ENCODE measurements at regions not wholly inside any gene's neighbourhood (a gene's known extent, or its start where the extent isn't known, plus 50 kb on each side); places are given as distances from the start of the nearest gene placed in this dataset.

DNA sequence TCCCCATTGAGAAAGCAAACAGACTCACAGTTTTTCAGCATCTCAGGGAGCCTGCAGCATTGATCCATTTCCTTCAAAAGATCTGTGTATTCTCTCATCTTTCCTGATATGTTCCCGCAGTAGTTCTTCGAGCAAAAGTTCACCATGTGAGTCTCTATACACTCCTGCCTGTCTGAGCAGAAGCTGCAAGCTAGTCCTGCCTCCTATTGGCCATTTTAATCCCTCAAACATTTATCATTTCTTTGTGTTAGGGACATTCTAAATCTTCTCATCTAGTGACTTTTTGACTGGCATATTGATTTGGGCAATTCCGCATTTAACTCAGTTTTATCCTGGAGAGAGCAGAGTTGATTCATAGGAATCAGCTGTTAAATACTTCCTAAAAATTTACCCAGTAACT is 660.4 kb upstream of the KLF12 start:
- no peak overlapping the region for H3K4me3 ChIP-seq (ENCODE audit: low read depth, low read length)
- TF ChIP-seq, protein P1, sequence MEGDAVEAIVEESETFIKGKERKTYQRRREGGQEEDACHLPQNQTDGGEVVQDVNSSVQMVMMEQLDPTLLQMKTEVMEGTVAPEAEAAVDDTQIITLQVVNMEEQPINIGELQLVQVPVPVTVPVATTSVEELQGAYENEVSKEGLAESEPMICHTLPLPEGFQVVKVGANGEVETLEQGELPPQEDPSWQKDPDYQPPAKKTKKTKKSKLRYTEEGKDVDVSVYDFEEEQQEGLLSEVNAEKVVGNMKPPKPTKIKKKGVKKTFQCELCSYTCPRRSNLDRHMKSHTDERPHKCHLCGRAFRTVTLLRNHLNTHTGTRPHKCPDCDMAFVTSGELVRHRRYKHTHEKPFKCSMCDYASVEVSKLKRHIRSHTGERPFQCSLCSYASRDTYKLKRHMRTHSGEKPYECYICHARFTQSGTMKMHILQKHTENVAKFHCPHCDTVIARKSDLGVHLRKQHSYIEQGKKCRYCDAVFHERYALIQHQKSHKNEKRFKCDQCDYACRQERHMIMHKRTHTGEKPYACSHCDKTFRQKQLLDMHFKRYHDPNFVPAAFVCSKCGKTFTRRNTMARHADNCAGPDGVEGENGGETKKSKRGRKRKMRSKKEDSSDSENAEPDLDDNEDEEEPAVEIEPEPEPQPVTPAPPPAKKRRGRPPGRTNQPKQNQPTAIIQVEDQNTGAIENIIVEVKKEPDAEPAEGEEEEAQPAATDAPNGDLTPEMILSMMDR (IDR thresholded peaks at IDR 0.05; ENCODE audit: low read depth, low read length), result no peak

DNA sequence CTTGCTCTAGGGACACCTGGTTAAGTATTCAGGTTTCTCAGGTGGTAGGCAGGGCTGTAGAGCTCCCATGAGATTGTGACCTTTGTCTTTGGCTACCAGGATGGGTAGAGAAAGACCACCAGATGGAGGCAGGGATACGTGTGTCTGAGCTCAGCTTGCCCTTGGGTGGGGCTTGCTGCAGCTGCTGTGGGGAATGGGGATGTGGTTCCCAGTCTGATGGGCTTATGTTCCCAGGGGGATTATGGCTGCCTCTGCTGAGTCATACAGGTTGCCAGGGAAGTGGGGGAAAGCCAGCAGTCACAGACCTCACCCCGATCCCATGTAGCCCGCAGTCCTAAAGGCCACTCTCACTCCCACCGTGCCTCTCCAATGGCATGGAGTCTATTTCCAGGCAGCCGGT is 659.9 kb upstream of the KLF12 start:
- TF ChIP-seq, protein P1 (IDR thresholded peaks at IDR 0.05; ENCODE audit: low read depth, low read length), result no peak
- H3K4me3 ChIP-seq (ENCODE audit: low read depth, low read length), result no peak overlapping the region

DNA sequence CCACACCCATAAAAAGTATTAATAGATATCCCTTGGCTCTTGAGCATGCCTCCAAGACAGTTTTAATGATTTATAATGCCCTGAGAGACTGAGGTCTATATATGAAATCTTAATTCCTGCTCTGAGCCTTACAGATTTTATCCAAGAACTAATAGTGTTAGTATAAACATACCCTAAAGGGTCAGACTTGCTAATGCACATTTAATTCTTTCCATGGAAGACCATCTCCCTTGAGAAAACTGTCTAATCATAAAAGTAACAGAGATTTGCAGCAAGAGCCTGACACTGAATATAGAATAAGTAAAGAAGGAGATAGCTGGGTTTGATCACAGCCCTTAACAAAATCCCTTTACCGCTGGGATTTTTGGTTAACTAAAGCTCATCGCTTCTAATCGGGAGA is 650.8 kb upstream of the KLF12 start:
- H3K4me3 ChIP-seq (ENCODE audit: low read depth, low read length), result no peak overlapping the region
- TF ChIP-seq, protein P1 (IDR thresholded peaks at IDR 0.05; ENCODE audit: low read depth, low read length), result no peak

DNA sequence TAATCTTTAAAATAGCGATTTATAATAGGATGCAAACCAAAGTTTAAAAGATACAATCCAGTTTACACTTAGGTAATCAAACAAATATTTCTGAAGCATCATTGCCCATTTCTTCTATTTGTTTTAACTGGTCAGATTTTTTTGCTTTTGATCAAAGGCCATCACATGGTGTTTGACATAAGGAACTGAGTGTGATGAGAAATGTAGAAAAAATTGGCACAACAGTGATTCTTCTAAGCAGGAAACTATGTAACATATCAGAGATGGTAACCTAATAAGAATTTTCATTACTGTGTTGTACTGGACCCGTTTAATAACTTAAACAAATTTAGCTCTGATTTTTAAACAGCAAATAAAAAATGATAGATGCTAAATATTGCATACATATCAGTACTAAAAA is 644.7 kb upstream of the KLF12 start:
- TF ChIP-seq, protein P1 (IDR thresholded peaks at IDR 0.05; ENCODE audit: low read depth, low read length), result no peak
- no peak overlapping the region for H3K4me3 ChIP-seq (ENCODE audit: low read depth, low read length)

DNA sequence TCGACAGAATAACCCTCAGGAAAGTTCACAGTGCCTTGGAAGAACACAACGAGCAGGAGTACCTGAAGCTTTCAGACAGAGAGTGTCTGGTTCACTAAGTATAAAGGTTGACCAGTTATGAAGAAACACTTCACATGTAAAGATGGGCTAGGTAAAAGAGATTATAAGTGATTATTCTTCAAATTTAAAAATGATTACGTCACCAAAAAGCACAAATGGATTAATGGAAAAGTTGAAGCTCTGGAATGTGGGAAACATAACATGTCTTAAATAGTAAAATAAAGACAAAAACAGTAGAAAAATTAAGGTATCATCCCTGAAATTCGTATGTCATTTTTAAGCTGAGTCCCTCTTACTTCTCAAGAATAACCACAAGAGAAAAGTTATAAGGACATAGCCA is 643.9 kb upstream of the KLF12 start:
- no peak overlapping the region for H3K4me3 ChIP-seq (ENCODE audit: low read depth, low read length)
- TF ChIP-seq, protein P1 (IDR thresholded peaks at IDR 0.05; ENCODE audit: low read depth, low read length), result no peak

DNA sequence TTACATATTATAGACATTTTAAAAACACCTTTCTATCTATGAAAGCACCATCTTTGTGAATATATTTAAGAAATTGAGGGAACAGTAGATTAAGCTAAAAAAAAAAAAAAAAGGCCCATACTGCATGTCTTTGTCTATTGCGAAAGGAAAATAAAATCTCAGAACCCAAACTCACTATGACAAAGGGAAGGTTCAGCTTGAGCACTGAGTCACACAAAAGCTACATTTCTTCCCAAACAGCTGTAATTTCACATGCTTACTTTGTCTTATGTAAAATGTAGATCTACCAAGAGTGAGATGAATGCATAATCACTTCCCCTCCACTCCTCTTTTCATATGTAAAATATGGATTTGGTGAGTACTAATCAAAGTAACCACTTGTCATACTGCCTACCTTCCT is 640.1 kb upstream of the KLF12 start:
- TF ChIP-seq, protein P1 (IDR thresholded peaks at IDR 0.05; ENCODE audit: low read depth, low read length), result no peak
- H3K4me3 ChIP-seq (ENCODE audit: low read depth, low read length), result no peak overlapping the region

DNA sequence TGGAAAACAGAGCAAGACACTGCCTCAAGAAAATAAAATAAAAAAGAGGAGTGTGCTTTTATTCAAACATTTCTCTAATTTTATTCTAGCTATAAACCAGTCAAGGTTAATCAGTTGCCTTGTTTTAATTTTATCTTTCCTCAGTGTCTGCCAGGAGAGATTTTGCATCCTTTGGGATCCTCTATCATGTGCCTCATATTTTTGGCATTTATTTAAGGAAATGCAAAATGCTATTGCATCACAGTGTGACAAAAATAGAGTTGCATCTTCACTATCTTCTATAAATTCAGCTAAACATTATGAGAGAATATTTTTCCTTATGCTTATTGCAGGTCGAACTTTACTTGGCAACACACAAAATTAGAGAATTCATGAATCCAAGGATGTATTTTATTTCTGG is 639.0 kb upstream of the KLF12 start:
- TF ChIP-seq, protein P1 (IDR thresholded peaks at IDR 0.05; ENCODE audit: low read depth, low read length), result no peak
- no peak overlapping the region for H3K4me3 ChIP-seq (ENCODE audit: low read depth, low read length)
